Liver (tissue), 8 donors: ENCODE measurements at regions not wholly inside any gene's neighbourhood (a gene's known extent, or its start where the extent isn't known, plus 50 kb on each side); places are given as distances from the start of the nearest gene placed in this dataset.

Experiments used
- DNase-seq: peaks from one replicate; pipeline ENCODE4 v3.0.0-alpha.2; 2017; ENCODE audit warnings: low spot score
- H3K27ac ChIP-seq, 2 donors: one replicate each; pipeline ENCODE4 v1.7.0; 2013; ENCODE audit warnings: inconsistent platforms in 2 of 2, low read length in 2 of 2, control low read depth in 1 of 2, low read depth in 1 of 2, mild to moderate bottlenecking in 1 of 2
- H3K27me3 ChIP-seq, 4 donors: one replicate each; pipeline versions ENCODE4 v1.6.1 to v1.7.0; 2013; ENCODE audit warnings: low read length in 3 of 4, inconsistent platforms in 1 of 4, mild to moderate bottlenecking in 1 of 4, moderate library complexity in 1 of 4; ENCODE audit not compliant: control insufficient read depth in 4 of 4, insufficient read depth in 4 of 4
- H3K36me3 ChIP-seq, 4 donors: one replicate each; pipeline versions ENCODE4 v1.6.1 to v1.7.0; 2013; ENCODE audit warnings: low read length in 3 of 4, mild to moderate bottlenecking in 3 of 4, low read depth in 1 of 4, moderate library complexity in 1 of 4; ENCODE audit not compliant: control insufficient read depth in 4 of 4, insufficient read depth in 3 of 4
- H3K4me1 ChIP-seq, 4 donors: one replicate each; pipeline versions ENCODE4 v1.6.1 to v1.7.0; 2013; ENCODE audit warnings: low read length in 3 of 4, mild to moderate bottlenecking in 3 of 4, moderate library complexity in 1 of 4; ENCODE audit not compliant: control insufficient read depth in 4 of 4, insufficient read depth in 4 of 4
- H3K4me3 ChIP-seq, 3 donors: one replicate each; pipeline versions ENCODE4 v1.6.1 to v1.7.0; 2013; ENCODE audit warnings: low read length in 3 of 3, control low read depth in 1 of 3, low read depth in 1 of 3, mild to moderate bottlenecking in 1 of 3
- H3K9ac ChIP-seq, 2 donors: one replicate each; pipeline ENCODE4 v1.7.0; 2013; ENCODE audit warnings: low read length in 2 of 2, mild to moderate bottlenecking in 2 of 2, moderate library complexity in 2 of 2, control low read depth in 1 of 2, low read depth in 1 of 2
- H3K9me3 ChIP-seq, 4 donors: one replicate each; pipeline versions ENCODE4 v1.6.1 to v1.7.0; 2013; ENCODE audit warnings: low read length in 3 of 4; ENCODE audit not compliant: control insufficient read depth in 4 of 4
- EGR1 ChIP-seq, 2 donors: IDR thresholded peaks; 2 replicates each; pipeline ENCODE4 v1.6.1; 2016 to 2018; ENCODE audit warnings: antibody characterized with exemption in 2 of 2, low read depth in 2 of 2
- FOXA1 ChIP-seq: IDR thresholded peaks from 2 replicates; pipeline ENCODE4 v1.6.1; 2016; ENCODE audit warnings: antibody characterized with exemption
- FOXA2 ChIP-seq: IDR thresholded peaks from 2 replicates; pipeline ENCODE4 v1.6.1; 2016; ENCODE audit warnings: antibody characterized with exemption
- GABPA ChIP-seq, 2 donors: IDR thresholded peaks in 1 of 2; conservative IDR thresholded peaks in 1 of 2; 2 replicates each; pipeline ENCODE4 v1.6.1; 2016; ENCODE audit warnings: antibody characterized with exemption in 2 of 2, mild to moderate bottlenecking in 1 of 2, moderate library complexity in 1 of 2
- HNF4G ChIP-seq: IDR thresholded peaks from 2 replicates; pipeline ENCODE4 v1.6.1; 2016; ENCODE audit warnings: antibody characterized with exemption
- JUND ChIP-seq, 2 donors: IDR thresholded peaks; 2 replicates each; pipeline ENCODE4 v1.6.1; 2016; ENCODE audit warnings: antibody characterized with exemption in 2 of 2
- NR2F2 ChIP-seq: IDR thresholded peaks from 2 replicates; pipeline ENCODE4 v1.6.1; 2016; ENCODE audit warnings: antibody characterized with exemption
- RAD21 ChIP-seq, 2 donors: IDR thresholded peaks; 2 replicates each; pipeline ENCODE4 v1.6.1; 2016; ENCODE audit warnings: antibody characterized with exemption in 2 of 2, mild to moderate bottlenecking in 2 of 2
- RXRA ChIP-seq, 2 donors: IDR thresholded peaks; 2 replicates each; pipeline ENCODE4 v1.6.1; 2017 to 2018; ENCODE audit warnings: antibody characterized with exemption in 2 of 2, mild to moderate bottlenecking in 1 of 2
- SP1 ChIP-seq: IDR thresholded peaks from 2 replicates; pipeline ENCODE4 v1.6.1; 2018; ENCODE audit warnings: antibody characterized with exemption, mild to moderate bottlenecking
- TAF1 ChIP-seq: conservative IDR thresholded peaks from 2 replicates; pipeline ENCODE4 v1.6.1; 2016; ENCODE audit warnings: antibody characterized with exemption, mild to moderate bottlenecking
- YY1 ChIP-seq: IDR thresholded peaks from 2 replicates; pipeline ENCODE4 v1.6.1; 2016; ENCODE audit warnings: antibody characterized with exemption, mild to moderate bottlenecking
- WGBS: extraction: QIAGEN DNeasy Blood & Tissue Kit; methylation state at CpG from one replicate; pipeline ENCODE4 v1.1.7; 2013; 5-methylcytosine and 5-hydroxymethylcytosine counted together
- TF ChIP-seq, protein P1 (sequence below): IDR thresholded peaks from 2 replicates; pipeline ENCODE4 v1.6.1; 2016; ENCODE audit warnings: antibody characterized with exemption
- TF ChIP-seq, protein P2 (sequence below): IDR thresholded peaks from 2 replicates; pipeline ENCODE4 v1.6.1; 2016; ENCODE audit warnings: antibody characterized with exemption, mild to moderate bottlenecking
- TF ChIP-seq, protein P3 (sequence below): fragments of 150-350 bp; IDR thresholded peaks from 2 replicates; pipeline ENCODE4 v1.5.1; 2017; ENCODE audit warnings: improper control_type of control experiment, low read depth, low read length; ENCODE audit not compliant: missing input control
- TF ChIP-seq, protein P4 (sequence below): IDR thresholded peaks from 2 replicates; pipeline ENCODE4 v1.6.1; 2016; ENCODE audit warnings: antibody characterized with exemption
- TF ChIP-seq, protein P5 (sequence below): IDR thresholded peaks from 2 replicates; pipeline ENCODE4 v1.6.1; 2016; ENCODE audit warnings: antibody characterized with exemption
- donor health status: healthy.
- donor health status: healthy.
- donor health status: healthy.
- donor health status: healthy.
- donor health status: healthy.

DNA sequence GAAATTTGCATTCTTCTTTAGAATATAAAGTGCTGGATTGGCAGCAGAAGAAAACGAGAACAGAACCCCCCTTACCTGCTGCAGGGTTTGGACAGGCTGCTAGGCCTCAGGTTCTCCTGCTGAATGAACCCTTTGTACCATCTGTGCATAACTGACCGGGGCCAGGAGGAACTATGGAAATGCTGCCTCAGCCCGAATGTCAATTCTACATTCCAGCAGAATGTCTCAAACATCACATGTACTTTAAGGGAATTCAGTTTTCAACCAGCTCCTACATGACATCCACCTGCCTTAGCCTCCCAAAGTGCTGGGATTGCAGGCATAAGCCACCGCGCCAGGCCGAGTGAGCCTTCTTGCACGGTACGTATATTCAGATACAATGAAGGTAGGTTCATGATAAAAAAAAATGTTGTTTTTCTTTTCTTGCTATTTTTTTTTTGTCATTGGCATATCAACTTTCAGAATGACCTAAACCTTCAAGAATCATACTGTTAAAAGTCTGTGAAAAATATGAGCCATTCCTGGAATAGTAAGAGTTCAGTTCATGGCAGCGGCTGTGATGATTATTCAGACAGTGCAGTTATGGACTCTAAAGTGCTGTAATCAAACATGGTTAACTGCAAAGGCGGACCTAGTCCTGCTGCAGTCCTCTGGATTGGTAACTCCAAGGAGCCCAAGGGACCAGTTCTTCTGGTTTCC is 84.4 kb upstream of the TNS3 start:
- Histone ChIP-seq H3K4me1 (peaks cover 0 to 10% (median 8%) of the 10 kb centered on the region in 4 donors), H3K9ac (no peak overlapping the region), H3K27ac (no peak overlapping the region), H3K36me3 (no peaks in the 10 kb centered on the region), H3K9me3 (no peaks in the 10 kb centered on the region), H3K27me3 (no peaks in the 10 kb centered on the region), H3K4me3 (no peak overlapping the region)
- DNase-seq: no peak
- no peak for TF ChIP-seq NR2F2
- no peak for TF ChIP-seq JUND (IDR thresholded peaks at IDR 0.05)
- TF ChIP-seq RAD21 (IDR thresholded peaks at IDR 0.05): no peak
- no peak for TF ChIP-seq FOXA1
- no peak for TF ChIP-seq RXRA (IDR thresholded peaks at IDR 0.05)
- TF ChIP-seq, protein P1, sequence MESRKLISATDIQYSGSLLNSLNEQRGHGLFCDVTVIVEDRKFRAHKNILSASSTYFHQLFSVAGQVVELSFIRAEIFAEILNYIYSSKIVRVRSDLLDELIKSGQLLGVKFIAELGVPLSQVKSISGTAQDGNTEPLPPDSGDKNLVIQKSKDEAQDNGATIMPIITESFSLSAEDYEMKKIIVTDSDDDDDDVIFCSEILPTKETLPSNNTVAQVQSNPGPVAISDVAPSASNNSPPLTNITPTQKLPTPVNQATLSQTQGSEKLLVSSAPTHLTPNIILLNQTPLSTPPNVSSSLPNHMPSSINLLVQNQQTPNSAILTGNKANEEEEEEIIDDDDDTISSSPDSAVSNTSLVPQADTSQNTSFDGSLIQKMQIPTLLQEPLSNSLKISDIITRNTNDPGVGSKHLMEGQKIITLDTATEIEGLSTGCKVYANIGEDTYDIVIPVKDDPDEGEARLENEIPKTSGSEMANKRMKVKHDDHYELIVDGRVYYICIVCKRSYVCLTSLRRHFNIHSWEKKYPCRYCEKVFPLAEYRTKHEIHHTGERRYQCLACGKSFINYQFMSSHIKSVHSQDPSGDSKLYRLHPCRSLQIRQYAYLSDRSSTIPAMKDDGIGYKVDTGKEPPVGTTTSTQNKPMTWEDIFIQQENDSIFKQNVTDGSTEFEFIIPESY: no peak
- TF ChIP-seq, protein P2, sequence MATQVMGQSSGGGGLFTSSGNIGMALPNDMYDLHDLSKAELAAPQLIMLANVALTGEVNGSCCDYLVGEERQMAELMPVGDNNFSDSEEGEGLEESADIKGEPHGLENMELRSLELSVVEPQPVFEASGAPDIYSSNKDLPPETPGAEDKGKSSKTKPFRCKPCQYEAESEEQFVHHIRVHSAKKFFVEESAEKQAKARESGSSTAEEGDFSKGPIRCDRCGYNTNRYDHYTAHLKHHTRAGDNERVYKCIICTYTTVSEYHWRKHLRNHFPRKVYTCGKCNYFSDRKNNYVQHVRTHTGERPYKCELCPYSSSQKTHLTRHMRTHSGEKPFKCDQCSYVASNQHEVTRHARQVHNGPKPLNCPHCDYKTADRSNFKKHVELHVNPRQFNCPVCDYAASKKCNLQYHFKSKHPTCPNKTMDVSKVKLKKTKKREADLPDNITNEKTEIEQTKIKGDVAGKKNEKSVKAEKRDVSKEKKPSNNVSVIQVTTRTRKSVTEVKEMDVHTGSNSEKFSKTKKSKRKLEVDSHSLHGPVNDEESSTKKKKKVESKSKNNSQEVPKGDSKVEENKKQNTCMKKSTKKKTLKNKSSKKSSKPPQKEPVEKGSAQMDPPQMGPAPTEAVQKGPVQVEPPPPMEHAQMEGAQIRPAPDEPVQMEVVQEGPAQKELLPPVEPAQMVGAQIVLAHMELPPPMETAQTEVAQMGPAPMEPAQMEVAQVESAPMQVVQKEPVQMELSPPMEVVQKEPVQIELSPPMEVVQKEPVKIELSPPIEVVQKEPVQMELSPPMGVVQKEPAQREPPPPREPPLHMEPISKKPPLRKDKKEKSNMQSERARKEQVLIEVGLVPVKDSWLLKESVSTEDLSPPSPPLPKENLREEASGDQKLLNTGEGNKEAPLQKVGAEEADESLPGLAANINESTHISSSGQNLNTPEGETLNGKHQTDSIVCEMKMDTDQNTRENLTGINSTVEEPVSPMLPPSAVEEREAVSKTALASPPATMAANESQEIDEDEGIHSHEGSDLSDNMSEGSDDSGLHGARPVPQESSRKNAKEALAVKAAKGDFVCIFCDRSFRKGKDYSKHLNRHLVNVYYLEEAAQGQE: no peak
- TF ChIP-seq, protein P3, sequence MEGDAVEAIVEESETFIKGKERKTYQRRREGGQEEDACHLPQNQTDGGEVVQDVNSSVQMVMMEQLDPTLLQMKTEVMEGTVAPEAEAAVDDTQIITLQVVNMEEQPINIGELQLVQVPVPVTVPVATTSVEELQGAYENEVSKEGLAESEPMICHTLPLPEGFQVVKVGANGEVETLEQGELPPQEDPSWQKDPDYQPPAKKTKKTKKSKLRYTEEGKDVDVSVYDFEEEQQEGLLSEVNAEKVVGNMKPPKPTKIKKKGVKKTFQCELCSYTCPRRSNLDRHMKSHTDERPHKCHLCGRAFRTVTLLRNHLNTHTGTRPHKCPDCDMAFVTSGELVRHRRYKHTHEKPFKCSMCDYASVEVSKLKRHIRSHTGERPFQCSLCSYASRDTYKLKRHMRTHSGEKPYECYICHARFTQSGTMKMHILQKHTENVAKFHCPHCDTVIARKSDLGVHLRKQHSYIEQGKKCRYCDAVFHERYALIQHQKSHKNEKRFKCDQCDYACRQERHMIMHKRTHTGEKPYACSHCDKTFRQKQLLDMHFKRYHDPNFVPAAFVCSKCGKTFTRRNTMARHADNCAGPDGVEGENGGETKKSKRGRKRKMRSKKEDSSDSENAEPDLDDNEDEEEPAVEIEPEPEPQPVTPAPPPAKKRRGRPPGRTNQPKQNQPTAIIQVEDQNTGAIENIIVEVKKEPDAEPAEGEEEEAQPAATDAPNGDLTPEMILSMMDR: no peak
- TF ChIP-seq SP1: no peak
- TF ChIP-seq YY1: no peak
- TF ChIP-seq HNF4G: no peak
- TF ChIP-seq, protein P4, sequence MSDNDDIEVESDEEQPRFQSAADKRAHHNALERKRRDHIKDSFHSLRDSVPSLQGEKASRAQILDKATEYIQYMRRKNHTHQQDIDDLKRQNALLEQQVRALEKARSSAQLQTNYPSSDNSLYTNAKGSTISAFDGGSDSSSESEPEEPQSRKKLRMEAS: no peak
- TF ChIP-seq GABPA (IDR thresholded peaks at IDR 0.05 in 1 of 2, conservative IDR thresholded peaks at IDR 0.05 in 1 of 2): no peak
- no peak for TF ChIP-seq TAF1
- no peak for TF ChIP-seq EGR1 (IDR thresholded peaks at IDR 0.05; ENCODE audit: low read depth in 2 of 2)
- WGBS: 90% methylated on average over 10 of the region's 10 CpGs

DNA sequence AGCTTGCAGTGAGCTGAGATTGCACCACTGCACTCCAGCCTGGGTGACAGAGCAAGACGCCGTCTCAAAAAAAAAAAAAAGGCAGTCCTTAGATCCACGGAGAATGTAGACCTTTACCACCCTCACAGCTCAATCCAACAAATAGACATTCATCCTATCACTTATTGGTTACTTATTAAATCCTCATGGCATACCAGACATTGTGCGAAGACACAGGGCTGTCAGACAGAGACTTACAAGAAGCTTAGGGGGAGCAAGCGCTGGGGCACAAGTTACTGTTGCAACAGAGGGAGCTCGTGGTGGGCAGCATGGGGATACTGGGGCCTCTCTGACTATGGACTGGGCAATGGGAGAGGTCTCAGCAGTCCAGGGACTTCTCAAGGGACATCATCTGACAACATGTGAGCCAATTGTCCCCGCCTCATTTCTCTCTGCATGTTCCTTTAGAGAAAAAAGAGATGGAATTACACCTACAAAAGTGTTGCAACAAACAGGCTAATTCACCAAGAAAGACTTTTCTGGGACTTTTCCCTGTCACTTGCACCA is 82.8 kb upstream of the TNS3 start:
- Histone ChIP-seq H3K4me3 (no peak overlapping the region), H3K4me1 (peaks cover 0 to 10% (median 8%) of the 10 kb centered on the region in 4 donors), H3K9ac (no peak overlapping the region), H3K27ac (no peak overlapping the region), H3K9me3 (no peaks in the 10 kb centered on the region), H3K27me3 (no peaks in the 10 kb centered on the region), H3K36me3 (no peaks in the 10 kb centered on the region)
- DNase-seq: no peak
- WGBS: 82% methylated on average over 7 of the region's 7 CpGs
- TF ChIP-seq FOXA2: no peak
- no peak for TF ChIP-seq JUND (IDR thresholded peaks at IDR 0.05)
- no peak for TF ChIP-seq SP1
- TF ChIP-seq RXRA (IDR thresholded peaks at IDR 0.05): no peak
- TF ChIP-seq, protein P5, sequence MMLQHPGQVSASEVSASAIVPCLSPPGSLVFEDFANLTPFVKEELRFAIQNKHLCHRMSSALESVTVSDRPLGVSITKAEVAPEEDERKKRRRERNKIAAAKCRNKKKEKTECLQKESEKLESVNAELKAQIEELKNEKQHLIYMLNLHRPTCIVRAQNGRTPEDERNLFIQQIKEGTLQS: no peak
- TF ChIP-seq, protein P1: no peak
- TF ChIP-seq, protein P2: no peak
- TF ChIP-seq, protein P4: no peak
- TF ChIP-seq NR2F2: no peak
